HepG2 (cell line): ENCODE measurements at regions not wholly inside any gene's neighbourhood (a gene's known extent, or its start where the extent isn't known, plus 50 kb on each side); places are given as distances from the start of the nearest gene placed in this dataset.

Source experiments
- ATAC-seq: fragments of 200-7000 bp; cut with Tn5 transposase; 3 replicates; pipeline ENCODE4 v1.9.1; 2020; ENCODE audit warnings: mild to moderate bottlenecking, moderate library complexity
- BruUV-seq: library from RNA; stranded (reverse); fragments of 400-500 nt; replicated peaks from 2 replicates; lab custom pipeline; 2021; lab: Mats Ljungman, UMichigan
- CTCF ChIA-PET: fragments of 300-600 bp; formaldehyde crosslinking; extraction: SDS; loops from one replicate; lab custom pipeline; 2021; ENCODE audit warnings: low total read pairs, inconsistent platforms, low intra/inter-chr PET ratio; lab: Yijun Ruan, JAX
- POLR2A ChIA-PET: fragments of 350-600 bp; sonication (Branson Sonifier 250); formaldehyde crosslinking; loops from one replicate; lab custom pipeline; 2020; ENCODE audit warnings: antibody characterized with exemption, inconsistent platforms; lab: Yijun Ruan, JAX
- DNase-seq: peaks from one replicate; pipeline ENCODE4 v3.0.0-alpha.2; 2015; ENCODE audit warnings: low spot score
- FAIRE-seq: peaks from 3 replicates; lab custom pipeline; 2011; peaks lifted over from hg19 to GRCh38; lab: Jason Lieb, UNC
- H2AFZ ChIP-seq: one replicate; pipeline ENCODE4 v1.6.1; 2011; ENCODE audit warnings: low read length, inconsistent platforms
- H3K27ac ChIP-seq: fragments of 300-600 bp; 3 replicates; pipeline ENCODE4 v1.8.0; 2011; ENCODE audit warnings: mixed run types, mild to moderate bottlenecking, mixed read lengths, low read length, inconsistent platforms; ENCODE audit not compliant: insufficient read depth; ENCODE audit errors: extremely low read length
- H3K27me3 ChIP-seq, 2 experiments: fragments of 200-600 bp in 1 of 2; 2 replicates in 1 of 2; 3 replicates in 1 of 2; pipeline versions ENCODE4 v1.6.0 to v1.8.0; 2011; ENCODE audit warnings: low read length in 2 of 2, mild to moderate bottlenecking in 2 of 2, moderate library complexity in 2 of 2, inconsistent platforms in 1 of 2; ENCODE audit not compliant: insufficient read depth in 2 of 2, control insufficient read depth in 1 of 2
- H3K36me3 ChIP-seq, 2 experiments: fragments of 200-600 bp in 1 of 2; replicated peaks in 1 of 2; 2 replicates in 1 of 2; 3 replicates in 1 of 2; pipeline versions ENCODE4 v1.5.1 to v1.8.0; 2011; ENCODE audit warnings: low read length in 2 of 2, inconsistent platforms in 1 of 2; ENCODE audit not compliant: insufficient read depth in 2 of 2, control insufficient read depth in 1 of 2
- H3K4me1 ChIP-seq: 2 replicates; pipeline ENCODE4 v1.5.1; 2012; ENCODE audit warnings: low read length, inconsistent platforms; ENCODE audit not compliant: insufficient read depth
- H3K4me2 ChIP-seq: 2 replicates; pipeline ENCODE4 v1.6.0; 2011; ENCODE audit warnings: low read depth, low read length, inconsistent platforms
- H3K4me3 ChIP-seq, 3 experiments: fragments of 200-600 bp in 1 of 3; sonication (generic), shearing (Covaris generic) in 1 of 3; replicated peaks in 1 of 3; 2 replicates each; pipeline ENCODE4 v1.5.1; 2011 to 2016; ENCODE audit warnings: low read length in 3 of 3, inconsistent platforms in 2 of 3, low read depth in 2 of 3, mild to moderate bottlenecking in 2 of 3, control low read depth in 1 of 3, mixed read lengths in 1 of 3; ENCODE audit not compliant: insufficient read depth in 1 of 3
- H3K79me2 ChIP-seq: one replicate; pipeline ENCODE4 v1.6.1; 2011; ENCODE audit warnings: low read length, inconsistent platforms; ENCODE audit not compliant: insufficient read depth
- H3K9ac ChIP-seq: 2 replicates; pipeline ENCODE4 v1.6.0; 2011; ENCODE audit warnings: mild to moderate bottlenecking, low read depth, low read length, inconsistent platforms; ENCODE audit not compliant: insufficient read depth
- H3K9me3 ChIP-seq: 2 replicates; pipeline ENCODE4 v1.5.1; 2012; ENCODE audit warnings: mild to moderate bottlenecking, low read length
- H4K20me1 ChIP-seq: 2 replicates; pipeline ENCODE4 v1.6.0; 2011; ENCODE audit warnings: inconsistent platforms, mild to moderate bottlenecking, low read length, moderate library complexity; ENCODE audit not compliant: insufficient read depth
- ZHX1 ChIP-seq: sonication (generic); formaldehyde crosslinking; IDR thresholded peaks from 2 replicates; pipeline ENCODE4 v1.8.1; 2022; ENCODE audit warnings: low read depth, mild to moderate bottlenecking, missing genetic modification reagents
- ZNF564 ChIP-seq: sonication (generic); formaldehyde crosslinking; IDR thresholded peaks from 2 replicates; pipeline ENCODE4 v1.8.1; 2023; ENCODE audit warnings: mild to moderate bottlenecking, missing genetic modification reagents
- ZNF567 ChIP-seq: sonication (generic); formaldehyde crosslinking; IDR thresholded peaks from 2 replicates; pipeline ENCODE4 v1.8.1; 2023; ENCODE audit warnings: mild to moderate bottlenecking, missing genetic modification reagents, borderline replicate concordance
- ZNF629 ChIP-seq: sonication (generic); formaldehyde crosslinking; conservative IDR thresholded peaks from 2 replicates; pipeline ENCODE4 v1.5.0; 2020; ENCODE audit warnings: missing genetic modification reagents
- ZSCAN21 ChIP-seq: sonication (generic); formaldehyde crosslinking; IDR thresholded peaks from 2 replicates; pipeline ENCODE4 v1.8.0; 2022; ENCODE audit warnings: mild to moderate bottlenecking, missing genetic modification reagents, moderate library complexity, borderline replicate concordance
- WGBS: methylation state at CpG from one replicate; pipeline ENCODE4 v1.1.6; 2017; ENCODE audit warnings: low lambda C conversion rate; 5-methylcytosine and 5-hydroxymethylcytosine counted together
- in situ Hi-C: cut with HindIII; loops from 2 replicates; pipeline ENCODE4 v1.10.0; 2017; ENCODE audit warnings: low pct_unique_long_range_greater_than_20kb; ENCODE audit not compliant: extremely low pct_ligation_motif_present
- intact Hi-C: fragments of 100-400 bp; cut with micrococcal nuclease; formaldehyde crosslinking; loops from one replicate; pipeline ENCODE4 v1.10.0; 2022; ENCODE audit not compliant: unreplicated experiment
- TF ChIP-seq, protein P1 (sequence below): sonication (generic); formaldehyde crosslinking; IDR thresholded peaks from 2 replicates; pipeline ENCODE4 v1.4.0; 2020; ENCODE audit warnings: missing genetic modification reagents, borderline replicate concordance
- TF ChIP-seq, protein P2 (sequence below): sonication (generic); formaldehyde crosslinking; IDR thresholded peaks from 2 replicates; pipeline ENCODE4 v1.8.0; 2022; ENCODE audit warnings: missing genetic modification reagents, mild to moderate bottlenecking, inconsistent platforms, borderline replicate concordance
- TF ChIP-seq, protein P3 (sequence below): sonication (generic); formaldehyde crosslinking; IDR thresholded peaks from 2 replicates; pipeline ENCODE4 v1.4.0; 2020; ENCODE audit warnings: missing genetic modification reagents

GRCh38 chr3:106025151-106025722 is 156.4 kb upstream of the CBLB start:
- WGBS = 8% methylated on average over 4 of the region's 4 CpGs
- Histone ChIP-seq H3K4me3 (no peak overlapping the region), H3K9me3 (no peaks in the 10 kb centered on the region), H4K20me1 (no peaks in the 10 kb centered on the region), H3K36me3 (no peaks in the 10 kb centered on the region), H3K27me3 (no peaks in the 10 kb centered on the region), H2AFZ (no peak overlapping the region), H3K4me1 (no peaks in the 10 kb centered on the region), H3K27ac (no peak overlapping the region), H3K4me2 (no peak overlapping the region), H3K9ac (no peak overlapping the region), H3K79me2 (no peaks in the 10 kb centered on the region)
- CTCF ChIA-PET = no interaction called here
- DNase-seq = no peak
- TF ChIP-seq, protein P1, sequence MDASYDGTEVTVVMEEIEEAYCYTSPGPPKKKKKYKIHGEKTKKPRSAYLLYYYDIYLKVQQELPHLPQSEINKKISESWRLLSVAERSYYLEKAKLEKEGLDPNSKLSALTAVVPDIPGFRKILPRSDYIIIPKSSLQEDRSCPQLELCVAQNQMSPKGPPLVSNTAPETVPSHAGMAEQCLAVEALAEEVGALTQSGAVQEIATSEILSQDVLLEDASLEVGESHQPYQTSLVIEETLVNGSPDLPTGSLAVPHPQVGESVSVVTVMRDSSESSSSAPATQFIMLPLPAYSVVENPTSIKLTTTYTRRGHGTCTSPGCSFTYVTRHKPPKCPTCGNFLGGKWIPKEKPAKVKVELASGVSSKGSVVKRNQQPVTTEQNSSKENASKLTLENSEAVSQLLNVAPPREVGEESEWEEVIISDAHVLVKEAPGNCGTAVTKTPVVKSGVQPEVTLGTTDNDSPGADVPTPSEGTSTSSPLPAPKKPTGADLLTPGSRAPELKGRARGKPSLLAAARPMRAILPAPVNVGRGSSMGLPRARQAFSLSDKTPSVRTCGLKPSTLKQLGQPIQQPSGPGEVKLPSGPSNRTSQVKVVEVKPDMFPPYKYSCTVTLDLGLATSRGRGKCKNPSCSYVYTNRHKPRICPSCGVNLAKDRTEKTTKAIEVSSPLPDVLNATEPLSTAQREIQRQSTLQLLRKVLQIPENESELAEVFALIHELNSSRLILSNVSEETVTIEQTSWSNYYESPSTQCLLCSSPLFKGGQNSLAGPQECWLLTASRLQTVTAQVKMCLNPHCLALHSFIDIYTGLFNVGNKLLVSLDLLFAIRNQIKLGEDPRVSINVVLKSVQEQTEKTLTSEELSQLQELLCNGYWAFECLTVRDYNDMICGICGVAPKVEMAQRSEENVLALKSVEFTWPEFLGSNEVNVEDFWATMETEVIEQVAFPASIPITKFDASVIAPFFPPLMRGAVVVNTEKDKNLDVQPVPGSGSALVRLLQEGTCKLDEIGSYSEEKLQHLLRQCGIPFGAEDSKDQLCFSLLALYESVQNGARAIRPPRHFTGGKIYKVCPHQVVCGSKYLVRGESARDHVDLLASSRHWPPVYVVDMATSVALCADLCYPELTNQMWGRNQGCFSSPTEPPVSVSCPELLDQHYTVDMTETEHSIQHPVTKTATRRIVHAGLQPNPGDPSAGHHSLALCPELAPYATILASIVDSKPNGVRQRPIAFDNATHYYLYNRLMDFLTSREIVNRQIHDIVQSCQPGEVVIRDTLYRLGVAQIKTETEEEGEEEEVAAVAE (CRISPR knock-in tag) = no peak
- no peak for TF ChIP-seq ZNF629
- no peak for TF ChIP-seq ZNF567 (CRISPR knock-in tag)
- TF ChIP-seq ZSCAN21 (CRISPR knock-in tag) = no peak
- TF ChIP-seq, protein P2, sequence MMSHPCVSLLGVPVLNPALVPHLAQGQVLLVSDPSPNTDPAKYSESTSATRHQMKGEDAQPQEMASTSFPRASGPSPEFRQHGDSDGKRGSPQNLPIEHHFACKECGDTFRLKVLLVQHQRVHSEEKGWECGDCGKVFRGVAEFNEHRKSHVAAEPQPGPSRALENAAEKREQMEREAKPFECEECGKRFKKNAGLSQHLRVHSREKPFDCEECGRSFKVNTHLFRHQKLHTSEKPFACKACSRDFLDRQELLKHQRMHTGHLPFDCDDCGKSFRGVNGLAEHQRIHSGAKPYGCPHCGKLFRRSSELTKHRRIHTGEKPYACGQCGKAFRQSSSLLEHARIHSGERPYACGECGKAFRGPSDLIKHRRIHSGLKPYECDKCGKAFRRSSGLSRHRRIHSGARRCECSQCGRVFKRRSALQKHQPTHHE (CRISPR knock-in tag) = no peak
- TF ChIP-seq ZNF564 (CRISPR knock-in tag) = no peak
- no peak for TF ChIP-seq ZHX1 (CRISPR knock-in tag)
- TF ChIP-seq, protein P3, sequence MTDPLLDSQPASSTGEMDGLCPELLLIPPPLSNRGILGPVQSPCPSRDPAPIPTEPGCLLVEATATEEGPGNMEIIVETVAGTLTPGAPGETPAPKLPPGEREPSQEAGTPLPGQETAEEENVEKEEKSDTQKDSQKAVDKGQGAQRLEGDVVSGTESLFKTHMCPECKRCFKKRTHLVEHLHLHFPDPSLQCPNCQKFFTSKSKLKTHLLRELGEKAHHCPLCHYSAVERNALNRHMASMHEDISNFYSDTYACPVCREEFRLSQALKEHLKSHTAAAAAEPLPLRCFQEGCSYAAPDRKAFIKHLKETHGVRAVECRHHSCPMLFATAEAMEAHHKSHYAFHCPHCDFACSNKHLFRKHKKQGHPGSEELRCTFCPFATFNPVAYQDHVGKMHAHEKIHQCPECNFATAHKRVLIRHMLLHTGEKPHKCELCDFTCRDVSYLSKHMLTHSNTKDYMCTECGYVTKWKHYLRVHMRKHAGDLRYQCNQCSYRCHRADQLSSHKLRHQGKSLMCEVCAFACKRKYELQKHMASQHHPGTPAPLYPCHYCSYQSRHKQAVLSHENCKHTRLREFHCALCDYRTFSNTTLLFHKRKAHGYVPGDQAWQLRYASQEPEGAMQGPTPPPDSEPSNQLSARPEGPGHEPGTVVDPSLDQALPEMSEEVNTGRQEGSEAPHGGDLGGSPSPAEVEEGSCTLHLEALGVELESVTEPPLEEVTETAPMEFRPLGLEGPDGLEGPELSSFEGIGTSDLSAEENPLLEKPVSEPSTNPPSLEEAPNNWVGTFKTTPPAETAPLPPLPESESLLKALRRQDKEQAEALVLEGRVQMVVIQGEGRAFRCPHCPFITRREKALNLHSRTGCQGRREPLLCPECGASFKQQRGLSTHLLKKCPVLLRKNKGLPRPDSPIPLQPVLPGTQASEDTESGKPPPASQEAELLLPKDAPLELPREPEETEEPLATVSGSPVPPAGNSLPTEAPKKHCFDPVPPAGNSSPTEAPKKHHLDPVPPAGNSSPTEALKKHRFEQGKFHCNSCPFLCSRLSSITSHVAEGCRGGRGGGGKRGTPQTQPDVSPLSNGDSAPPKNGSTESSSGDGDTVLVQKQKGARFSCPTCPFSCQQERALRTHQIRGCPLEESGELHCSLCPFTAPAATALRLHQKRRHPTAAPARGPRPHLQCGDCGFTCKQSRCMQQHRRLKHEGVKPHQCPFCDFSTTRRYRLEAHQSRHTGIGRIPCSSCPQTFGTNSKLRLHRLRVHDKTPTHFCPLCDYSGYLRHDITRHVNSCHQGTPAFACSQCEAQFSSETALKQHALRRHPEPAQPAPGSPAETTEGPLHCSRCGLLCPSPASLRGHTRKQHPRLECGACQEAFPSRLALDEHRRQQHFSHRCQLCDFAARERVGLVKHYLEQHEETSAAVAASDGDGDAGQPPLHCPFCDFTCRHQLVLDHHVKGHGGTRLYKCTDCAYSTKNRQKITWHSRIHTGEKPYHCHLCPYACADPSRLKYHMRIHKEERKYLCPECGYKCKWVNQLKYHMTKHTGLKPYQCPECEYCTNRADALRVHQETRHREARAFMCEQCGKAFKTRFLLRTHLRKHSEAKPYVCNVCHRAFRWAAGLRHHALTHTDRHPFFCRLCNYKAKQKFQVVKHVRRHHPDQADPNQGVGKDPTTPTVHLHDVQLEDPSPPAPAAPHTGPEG (CRISPR knock-in tag) = no peak
- no peak for FAIRE-seq
- no peak for ATAC-seq
- no TSS peak for BruUV-seq
- POLR2A ChIA-PET = no interaction called here
- in situ Hi-C loops = no loop called here
- intact Hi-C loops = no loop called here
